GM18505 (cell line): ENCODE measurements at regions not wholly inside any gene's neighbourhood (a gene's known extent, or its start where the extent isn't known, plus 50 kb on each side); places are given as distances from the start of the nearest gene placed in this dataset.

Source experiments
- ATAC-seq: cut with Tn5 transposase; IDR thresholded peaks from one replicate; pipeline ENCODE4 v1.9.1; 2021; ENCODE audit not compliant: unreplicated experiment
- POLR2A ChIP-seq: IDR thresholded peaks from 4 replicates; pipeline ENCODE4 v1.6.1; 2011; ENCODE audit warnings: borderline replicate concordance; ENCODE audit not compliant: insufficient read depth, insufficient read length; ENCODE audit errors: extremely low read depth

DNA sequence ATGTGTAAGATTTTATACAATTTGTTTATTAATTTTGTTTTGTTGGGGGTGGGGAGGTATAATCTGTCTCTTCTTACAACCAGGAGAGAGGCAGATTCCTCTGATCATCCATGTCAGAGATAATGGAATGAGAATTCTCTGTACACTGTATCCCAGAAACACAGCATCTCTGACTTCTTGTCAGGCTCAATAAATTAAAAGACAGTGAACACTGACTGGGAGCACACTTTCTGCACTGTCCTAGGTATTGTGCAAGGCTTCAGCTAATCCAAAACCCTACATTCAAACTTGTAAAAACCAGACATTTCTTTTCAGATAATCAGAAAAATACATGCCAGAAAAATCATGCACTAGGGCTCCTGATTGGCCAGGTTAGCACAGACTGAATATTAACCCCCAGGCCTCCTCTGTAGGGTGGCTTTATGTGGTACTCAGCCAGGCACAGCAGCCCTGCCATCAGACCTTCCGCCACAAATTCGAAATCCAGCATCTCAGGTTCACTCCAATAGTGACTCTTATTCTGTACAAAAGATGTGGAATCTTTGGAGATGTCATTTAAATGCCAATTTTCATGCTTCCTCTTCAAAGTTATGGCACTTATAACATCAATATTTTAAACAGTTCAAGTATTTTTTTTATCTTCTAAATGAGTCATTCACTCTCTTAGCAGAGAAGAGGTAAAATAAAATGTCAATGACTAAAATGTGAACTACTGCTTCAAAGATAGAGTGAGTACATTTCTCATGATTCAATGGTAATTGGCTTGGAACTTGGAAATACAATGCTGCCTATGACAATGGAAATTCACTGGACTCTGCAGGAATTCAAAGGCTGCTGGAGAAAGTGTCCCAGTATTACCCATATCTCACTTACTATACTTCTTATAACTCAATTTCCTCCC lies 211.5 kb downstream of the KLF12 start:
- TF ChIP-seq POLR2A = no peak
- no peak for ATAC-seq

DNA sequence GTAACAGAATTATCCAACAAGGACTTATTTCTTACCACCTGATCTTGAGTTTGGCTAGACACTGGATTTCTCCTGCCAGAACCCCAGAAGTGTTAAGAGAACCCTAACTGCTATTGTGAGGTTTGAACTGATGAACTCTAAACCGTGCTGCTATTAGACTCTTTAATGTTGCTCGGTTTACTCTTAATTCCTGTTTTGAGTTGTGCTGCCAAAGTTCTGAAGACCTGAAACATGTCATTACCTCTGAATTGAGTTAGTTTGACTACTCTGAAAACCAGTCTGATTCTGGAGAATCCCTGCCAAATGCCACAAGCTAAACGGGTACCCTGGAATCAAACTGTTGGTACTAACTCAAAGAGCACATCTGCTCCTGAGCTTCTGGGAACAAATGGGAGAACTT lies 215.5 kb downstream of the KLF12 start:
- no peak for TF ChIP-seq POLR2A
- no peak for ATAC-seq

DNA sequence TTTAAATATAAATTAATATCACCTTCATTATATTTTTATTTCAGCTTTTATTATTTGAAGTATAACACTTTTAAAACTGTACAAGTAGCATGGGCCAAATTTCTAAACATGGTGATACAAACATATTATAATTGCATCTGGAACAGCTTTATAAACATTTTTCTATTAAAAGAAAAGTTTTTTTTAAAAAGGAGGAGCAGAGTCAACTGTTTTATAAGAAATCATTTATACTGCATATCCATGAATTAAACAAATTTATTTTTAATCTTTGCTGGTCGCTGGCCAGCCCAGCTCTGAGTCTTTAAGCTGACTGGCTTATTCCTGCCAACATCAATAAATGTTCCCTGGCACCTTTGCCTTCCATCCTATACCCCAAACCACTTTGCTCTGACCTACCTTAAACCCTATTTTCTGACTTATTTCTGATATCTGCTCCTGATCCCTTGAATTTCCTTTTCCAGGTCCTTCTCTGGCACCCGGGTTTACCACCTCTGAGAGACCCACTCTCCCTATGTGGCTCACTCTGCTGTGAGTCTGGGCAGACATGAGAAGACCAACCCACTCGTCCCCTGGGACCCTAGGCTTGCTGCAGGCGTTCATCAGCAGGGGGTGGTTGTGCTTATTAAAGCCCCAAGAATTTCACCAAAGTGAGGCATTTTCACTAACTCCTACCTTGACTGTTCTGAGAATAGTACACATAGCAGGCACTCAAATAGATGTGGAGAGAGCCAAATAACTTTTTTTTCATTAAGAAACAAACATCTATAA lies 220.3 kb downstream of the KLF12 start:
- ATAC-seq = no peak

DNA sequence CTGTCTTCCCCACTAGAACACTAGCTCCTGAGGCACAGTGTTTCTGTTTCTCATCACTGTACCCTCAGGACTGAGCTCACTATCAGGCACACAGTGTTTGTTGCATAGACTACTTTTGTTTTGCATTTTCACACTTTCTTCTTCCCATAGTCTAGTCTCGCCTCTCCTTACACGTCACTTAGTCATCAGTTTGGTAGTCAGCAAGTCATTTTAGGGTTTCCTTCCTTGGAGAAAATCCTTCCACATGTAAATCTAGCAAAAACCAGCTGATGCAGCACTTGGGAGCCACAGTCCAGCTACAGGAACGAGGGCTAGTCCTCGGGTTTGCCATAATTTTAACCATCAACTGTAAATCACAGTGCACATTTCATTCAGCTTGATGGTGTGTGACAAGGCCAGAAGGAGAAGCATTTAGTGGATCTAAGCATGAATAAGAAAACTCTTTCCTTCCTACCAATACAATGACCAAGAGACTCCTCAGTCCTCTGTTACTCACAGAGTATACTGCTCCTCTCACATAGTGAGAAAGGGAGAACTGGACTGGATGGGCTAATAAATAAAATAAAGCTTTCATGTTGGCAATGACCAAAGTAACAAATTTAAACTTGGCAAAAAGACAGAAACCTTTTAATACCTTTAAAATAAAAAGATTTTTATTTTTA lies 221.0 kb downstream of the KLF12 start:
- no peak for TF ChIP-seq POLR2A
- ATAC-seq = no peak

More for the DNA sequence above, 220.3 kb downstream of the KLF12 start:
- no peak for TF ChIP-seq POLR2A

DNA sequence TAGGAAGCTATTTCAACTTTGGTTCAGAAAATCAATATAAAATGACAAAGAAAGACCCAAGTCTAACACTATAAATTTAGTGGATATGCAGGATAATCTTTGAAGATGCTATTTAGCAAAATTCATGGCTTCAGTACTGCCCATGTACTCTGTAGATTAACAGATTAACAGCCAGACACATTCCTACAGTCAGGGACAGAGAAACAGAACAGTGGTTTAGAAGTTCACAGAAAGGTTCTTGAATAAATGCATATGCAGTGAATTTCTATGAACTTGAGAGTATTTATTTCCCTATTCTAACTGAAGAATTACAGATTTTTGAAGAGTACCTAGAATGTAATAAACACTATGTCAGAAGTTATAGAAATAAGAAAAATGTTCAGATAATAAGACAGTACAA lies 222.8 kb downstream of the KLF12 start:
- no peak for ATAC-seq
- no peak for TF ChIP-seq POLR2A

DNA sequence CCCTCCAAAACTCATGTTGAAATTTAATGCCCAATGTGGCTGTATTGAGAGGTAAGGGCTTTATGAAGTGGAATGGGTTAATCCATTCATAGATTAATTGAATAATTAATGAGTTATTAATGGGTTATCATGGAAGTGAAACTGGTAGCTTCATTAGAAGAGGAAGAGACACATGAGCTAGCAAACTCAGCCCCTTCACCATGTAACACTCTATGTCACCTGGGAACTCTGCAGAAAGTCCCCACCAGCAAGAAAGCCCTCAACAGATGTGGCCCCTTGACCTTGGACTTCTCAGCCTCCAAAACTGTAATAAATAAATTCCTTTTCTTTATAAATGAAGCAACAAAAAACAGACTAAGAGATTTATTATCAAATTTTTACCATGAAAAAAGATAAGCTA lies 223.5 kb downstream of the KLF12 start:
- no peak for TF ChIP-seq POLR2A
- ATAC-seq = no peak

DNA sequence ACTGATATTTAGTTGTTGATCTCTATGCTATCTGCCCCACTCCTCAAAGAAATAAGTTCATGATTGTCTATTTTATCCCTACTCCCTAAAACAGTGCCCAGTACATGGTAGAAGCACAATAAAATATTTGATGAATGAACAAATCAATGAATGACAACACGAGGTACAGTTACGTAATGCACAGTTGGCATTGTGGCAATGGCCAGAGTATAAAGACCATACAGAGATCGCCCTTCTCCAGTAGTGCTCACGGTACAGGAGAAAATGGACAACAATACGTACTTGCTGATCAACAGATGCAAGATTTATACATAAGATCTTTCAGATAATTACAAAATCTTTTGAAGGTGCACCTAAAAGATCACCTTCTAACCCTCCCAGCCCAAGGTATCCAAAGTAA lies 225.4 kb downstream of the KLF12 start:
- no peak for ATAC-seq
- no peak for TF ChIP-seq POLR2A

DNA sequence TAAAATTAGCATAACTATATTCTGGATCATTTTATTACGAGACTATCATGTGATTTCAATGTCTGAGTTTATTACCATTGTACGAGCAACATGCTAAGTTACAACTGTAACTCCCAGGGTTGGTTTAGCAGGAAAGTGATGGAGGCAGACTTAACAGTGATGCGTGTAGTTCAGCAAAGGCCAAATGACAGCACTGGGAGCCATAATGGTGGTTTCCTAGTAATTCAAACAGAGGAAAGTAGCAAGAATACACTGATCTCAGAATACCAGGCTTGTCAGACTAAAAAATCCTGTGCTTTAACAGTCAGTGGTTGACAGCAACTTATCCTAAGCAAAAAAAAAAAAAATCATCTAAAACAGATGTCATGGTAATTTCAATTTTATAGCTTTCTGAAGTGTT lies 229.6 kb downstream of the KLF12 start:
- no peak for TF ChIP-seq POLR2A
- no peak for ATAC-seq

DNA sequence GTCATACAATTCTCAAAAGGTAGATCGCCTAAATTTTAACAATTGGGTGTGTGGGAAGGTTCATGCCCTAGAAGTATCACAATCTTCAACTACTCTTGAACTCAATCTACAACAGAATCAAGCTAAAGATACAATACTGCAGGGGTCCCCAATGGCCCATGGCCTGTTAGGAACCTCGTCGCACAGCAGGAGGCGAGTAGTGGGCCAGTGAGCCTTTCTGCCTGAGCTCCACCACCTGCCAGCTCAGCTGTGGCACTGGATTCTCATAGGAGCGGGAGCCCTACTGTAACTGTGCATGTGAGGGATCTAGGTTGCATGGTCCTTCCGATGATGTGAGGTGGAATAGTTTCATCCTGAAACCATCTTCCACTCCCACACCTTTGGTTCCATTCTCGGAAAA lies 230.6 kb downstream of the KLF12 start:
- TF ChIP-seq POLR2A = no peak
- ATAC-seq = no peak

DNA sequence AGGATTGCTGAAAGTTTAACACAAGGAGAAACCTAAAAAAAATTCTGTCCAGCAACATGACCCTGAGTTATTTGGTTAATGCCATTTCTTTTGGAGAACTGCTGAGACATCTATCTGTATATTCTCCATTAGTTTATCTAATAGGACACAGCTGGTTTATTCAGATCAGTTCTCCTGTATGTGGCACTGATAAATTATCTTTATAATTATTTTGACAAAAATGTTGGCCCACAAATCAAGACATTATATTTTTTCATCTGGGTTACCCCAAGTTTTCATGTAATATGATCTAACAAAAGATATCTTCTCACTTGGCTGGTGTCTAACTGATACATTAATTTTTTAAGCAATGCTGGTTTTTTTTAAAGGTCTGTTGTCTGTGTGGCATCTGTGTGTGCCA lies 231.4 kb downstream of the KLF12 start:
- ATAC-seq = no peak
- no peak for TF ChIP-seq POLR2A

DNA sequence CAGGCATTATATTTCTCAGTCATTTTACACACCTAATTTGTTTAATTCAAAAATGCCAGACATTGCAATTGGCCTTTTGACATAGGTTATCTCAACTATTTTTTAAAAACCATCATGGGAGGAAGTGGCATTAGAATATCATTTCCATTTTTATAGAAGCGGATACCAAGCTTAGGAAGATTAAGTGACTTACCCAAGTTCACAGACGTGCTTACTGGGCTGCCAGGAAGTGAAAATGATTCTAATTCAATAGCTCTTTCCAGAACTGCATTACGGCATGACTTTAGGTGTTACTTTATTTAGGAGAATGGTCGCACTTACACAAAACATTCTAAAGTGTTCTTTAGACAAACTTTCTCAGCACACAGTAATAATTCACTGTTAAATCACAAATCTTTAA lies 231.9 kb downstream of the KLF12 start:
- no peak for ATAC-seq
- TF ChIP-seq POLR2A = no peak

DNA sequence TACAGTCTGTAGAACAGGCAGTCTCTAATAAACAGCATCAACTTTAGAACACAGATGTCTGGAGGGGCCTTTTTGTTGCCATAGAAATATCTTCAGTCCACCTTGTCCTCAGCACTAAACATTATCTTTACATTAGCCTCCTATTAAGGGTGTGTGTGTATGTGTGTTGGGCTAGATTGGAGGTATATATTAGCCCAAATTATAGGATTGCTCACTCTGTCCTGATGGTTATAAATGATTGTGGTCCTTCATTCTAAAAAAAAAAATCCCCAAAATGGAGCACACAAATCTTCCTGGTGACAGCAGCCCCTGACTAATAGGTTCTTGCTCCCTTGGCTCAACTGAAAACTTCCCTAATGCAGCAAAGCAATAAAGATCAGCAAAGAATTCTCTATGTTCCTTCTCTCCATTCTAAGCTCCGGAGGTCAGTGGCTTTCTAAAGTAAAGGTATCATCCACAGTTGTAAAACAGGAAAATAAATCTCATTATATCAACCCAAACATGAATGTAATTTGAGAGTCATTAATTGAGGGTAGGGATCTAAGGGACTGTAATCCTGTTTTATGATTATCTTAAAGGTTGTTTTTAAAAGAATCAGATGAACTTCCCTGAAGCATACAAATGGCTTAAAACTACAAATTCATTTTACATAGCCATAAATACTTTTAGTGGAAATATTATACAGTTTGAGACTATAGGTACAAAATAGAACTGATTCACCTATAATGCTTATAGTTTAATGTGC lies 232.7 kb downstream of the KLF12 start:
- no peak for TF ChIP-seq POLR2A
- no peak for ATAC-seq

DNA sequence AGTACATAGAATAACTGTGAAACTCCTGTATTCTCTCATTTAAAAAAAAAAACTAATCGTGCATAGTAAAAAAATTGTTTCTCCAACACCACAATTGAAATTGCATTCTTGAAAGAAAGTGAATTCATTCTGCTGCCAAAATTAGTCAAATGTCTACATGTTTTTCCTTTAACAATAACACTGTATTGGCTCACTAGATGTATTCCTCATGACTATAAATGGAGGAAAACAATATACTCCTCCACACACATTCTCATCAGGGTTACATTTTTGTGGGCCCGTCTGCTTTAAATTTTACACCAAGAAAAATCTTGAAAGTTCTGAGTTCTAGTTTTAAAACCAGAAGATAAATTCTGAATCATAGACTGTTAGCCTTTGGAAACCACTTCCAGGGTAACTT lies 233.6 kb downstream of the KLF12 start:
- no peak for ATAC-seq

More for the DNA sequence above, 233.6 kb downstream of the KLF12 start:
- TF ChIP-seq POLR2A = no peak
